Stomach (tissue), 8 donors: ENCODE measurements at regions not wholly inside any gene's neighbourhood (a gene's known extent, or its start where the extent isn't known, plus 50 kb on each side); places are given as distances from the start of the nearest gene placed in this dataset.
A peak's percentile ranks its signal among the peaks of the same experiment; 100 is the strongest.

Experiments
- DNase-seq, 2 donors: peaks; one replicate each; pipeline versions ENCODE4 v3.0.0 to v3.0.0-alpha.2; 2013 to 2019
- H3K27ac ChIP-seq, 5 donors: fragments of 200-600 bp in 4 of 5; sonication (generic) in 4 of 5; one replicate each; pipeline ENCODE4 v1.5.1; 2013 to 2019; ENCODE audit warnings: mild to moderate bottlenecking in 1 of 5, moderate library complexity in 1 of 5
- H3K27me3 ChIP-seq, 3 donors: fragments of 200-600 bp; sonication (generic); one replicate each; pipeline ENCODE4 v1.5.1; 2017 to 2019; ENCODE audit warnings: mixed run types in 1 of 3
- H3K36me3 ChIP-seq, 4 donors: fragments of 200-600 bp; sonication (generic); 1 replicate in 3 of 4; 2 replicates in 1 of 4; pipeline ENCODE4 v1.5.1; 2016 to 2019
- H3K4me1 ChIP-seq, 4 donors: fragments of 200-600 bp; sonication (generic); one replicate each; pipeline ENCODE4 v1.5.1; 2016 to 2019
- H3K4me3 ChIP-seq, 4 donors: fragments of 200-600 bp; sonication (generic) in 3 of 4; one replicate each; pipeline ENCODE4 v1.5.1; 2016 to 2019; ENCODE audit warnings: mild to moderate bottlenecking in 1 of 4
- H3K9me3 ChIP-seq, 4 donors: fragments of 200-600 bp; sonication (generic); one replicate each; pipeline ENCODE4 v1.5.1; 2016 to 2019
- EP300 ChIP-seq: sonication (generic); formaldehyde crosslinking; IDR thresholded peaks from one replicate; pipeline ENCODE4 v1.6.1; 2017; ENCODE audit warnings: antibody characterized with exemption
- POLR2A ChIP-seq, 4 donors: fragments of 450-650 bp; IDR thresholded peaks; one replicate each; pipeline ENCODE4 v1.6.1; 2016; ENCODE audit warnings: antibody characterized with exemption in 4 of 4, control low read depth in 2 of 4, mild to moderate bottlenecking in 1 of 4, moderate library complexity in 1 of 4
- POLR2AphosphoS5 ChIP-seq, 3 donors: sonication (generic); formaldehyde crosslinking; IDR thresholded peaks; one replicate each; pipeline ENCODE4 v1.6.1; 2016; ENCODE audit warnings: antibody characterized with exemption in 3 of 3
- WGBS, 5 donors: extraction: QIAGEN DNeasy Blood & Tissue Kit in 3 of 5; methylation state at CpG; one replicate each; pipeline versions ENCODE4 v1.1.5 to v1.1.7; 2013 to 2018; 5-methylcytosine and 5-hydroxymethylcytosine counted together
- intact Hi-C: fragments of 100-400 bp; cut with DNase I; formaldehyde crosslinking; loops from one replicate; pipeline ENCODE4 v1.15.1; 2023; ENCODE audit warnings: low total_unique reads
- TF ChIP-seq, protein P1 (sequence below), 7 experiments: fragments of 450-650 bp in 4 of 7; fragments of 200-600 bp in 3 of 7; sonication (generic) in 3 of 7; IDR thresholded peaks; one replicate each; pipeline ENCODE4 v1.5.1; 2016 to 2019; ENCODE audit warnings: antibody characterized with exemption in 7 of 7, control low read depth in 2 of 7, mild to moderate bottlenecking in 1 of 7
- donor health status: healthy with polysubstance abuse.
- donor health status: Bipolar disorder and iron deficiency.
- donor health status: healthy.

DNA sequence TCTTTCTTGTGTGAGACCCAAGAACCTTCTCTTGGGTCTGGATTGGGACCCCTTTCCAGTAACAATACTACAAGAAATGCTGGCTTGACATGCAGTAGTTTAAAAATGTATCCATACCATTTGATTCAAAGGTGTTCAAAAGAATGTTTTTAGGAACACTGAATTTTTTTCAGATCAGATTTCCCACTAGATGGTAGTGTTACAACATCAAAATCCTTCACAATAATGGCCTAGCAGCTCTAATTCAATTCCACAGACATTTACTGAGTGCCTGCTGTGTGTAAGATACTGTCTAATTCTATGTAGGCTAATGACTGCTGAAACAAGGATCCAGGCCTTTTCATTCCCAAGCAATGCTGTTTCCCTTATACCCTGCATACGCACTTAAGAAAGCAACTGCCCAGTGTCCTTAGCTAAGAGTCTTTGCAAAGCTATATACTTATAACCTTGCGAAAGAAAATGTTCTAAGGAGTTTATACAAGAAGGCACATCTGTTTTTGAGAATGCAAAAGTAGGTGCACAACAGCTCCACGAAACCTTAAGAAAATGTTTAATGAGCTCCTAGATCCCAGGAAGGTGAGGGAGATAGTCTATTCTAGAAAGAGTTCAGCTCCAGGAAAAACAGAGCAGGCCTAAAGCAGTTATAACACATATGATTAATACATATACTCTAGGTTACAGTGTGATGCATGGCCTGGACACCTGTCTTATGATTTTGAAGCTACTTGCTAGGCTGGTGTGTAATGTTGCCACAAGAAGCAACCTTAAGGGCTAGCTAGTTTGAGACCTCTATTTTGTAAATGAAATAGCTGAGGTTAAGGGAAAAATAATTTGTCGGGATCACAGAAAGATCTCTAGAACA lies 50.9 kb upstream of the PKP2 start:
- 73 to 91% (median 88%) methylated on average over 4 of the region's 4 CpGs for WGBS, 5 donors
- H3K27ac ChIP-seq = no peak overlapping the region
- no peaks in the 10 kb centered on the region for H3K4me1 ChIP-seq
- TF ChIP-seq POLR2A (IDR thresholded peaks at IDR 0.05) (no peak), POLR2AphosphoS5 (IDR thresholded peaks at IDR 0.05) (no peak), EP300 (no peak)
- TF ChIP-seq, protein P1, sequence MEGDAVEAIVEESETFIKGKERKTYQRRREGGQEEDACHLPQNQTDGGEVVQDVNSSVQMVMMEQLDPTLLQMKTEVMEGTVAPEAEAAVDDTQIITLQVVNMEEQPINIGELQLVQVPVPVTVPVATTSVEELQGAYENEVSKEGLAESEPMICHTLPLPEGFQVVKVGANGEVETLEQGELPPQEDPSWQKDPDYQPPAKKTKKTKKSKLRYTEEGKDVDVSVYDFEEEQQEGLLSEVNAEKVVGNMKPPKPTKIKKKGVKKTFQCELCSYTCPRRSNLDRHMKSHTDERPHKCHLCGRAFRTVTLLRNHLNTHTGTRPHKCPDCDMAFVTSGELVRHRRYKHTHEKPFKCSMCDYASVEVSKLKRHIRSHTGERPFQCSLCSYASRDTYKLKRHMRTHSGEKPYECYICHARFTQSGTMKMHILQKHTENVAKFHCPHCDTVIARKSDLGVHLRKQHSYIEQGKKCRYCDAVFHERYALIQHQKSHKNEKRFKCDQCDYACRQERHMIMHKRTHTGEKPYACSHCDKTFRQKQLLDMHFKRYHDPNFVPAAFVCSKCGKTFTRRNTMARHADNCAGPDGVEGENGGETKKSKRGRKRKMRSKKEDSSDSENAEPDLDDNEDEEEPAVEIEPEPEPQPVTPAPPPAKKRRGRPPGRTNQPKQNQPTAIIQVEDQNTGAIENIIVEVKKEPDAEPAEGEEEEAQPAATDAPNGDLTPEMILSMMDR (IDR thresholded peaks at IDR 0.05) = no peak
- peak in 1 of 2 donors; percentile 67 for DNase-seq
- no peaks in the 10 kb centered on the region for H3K27me3 ChIP-seq
- no peaks in the 10 kb centered on the region for H3K9me3 ChIP-seq
- no peak overlapping the region for H3K4me3 ChIP-seq
- no peaks in the 10 kb centered on the region for H3K36me3 ChIP-seq
- intact Hi-C loops = no loop called here

DNA sequence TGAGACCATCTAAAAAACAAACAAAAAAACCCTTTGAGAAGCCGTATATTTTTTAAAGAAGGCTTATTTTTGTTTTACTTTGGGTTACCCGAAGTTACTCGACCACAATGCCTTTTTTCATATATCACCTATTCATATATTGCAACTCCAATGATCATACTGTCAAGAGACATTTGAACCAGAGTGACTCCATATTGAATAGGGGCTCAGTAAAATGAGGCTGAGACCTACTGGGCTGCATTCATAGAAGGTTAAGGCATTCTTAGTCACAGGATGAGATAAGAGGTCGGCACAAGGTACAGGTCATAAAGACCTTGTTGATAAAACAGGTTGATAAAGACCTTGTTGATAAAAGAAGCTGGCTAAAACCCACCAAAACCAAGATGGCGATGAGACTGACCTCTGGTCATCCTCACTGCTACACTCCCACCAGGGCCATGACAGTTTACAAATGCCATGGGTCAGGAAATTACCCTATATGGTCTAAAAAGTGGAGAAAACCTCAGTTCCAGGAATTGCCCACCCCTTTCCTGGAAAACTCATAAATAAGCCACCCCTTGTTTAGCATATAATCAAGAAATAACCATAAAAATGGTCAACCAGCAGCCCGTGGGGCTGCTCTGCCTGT lies 50.0 kb upstream of the PKP2 start:
- no peaks in the 10 kb centered on the region for H3K4me1 ChIP-seq
- DNase-seq = no peak
- no peaks in the 10 kb centered on the region for H3K9me3 ChIP-seq
- H3K27me3 ChIP-seq = no peaks in the 10 kb centered on the region
- intact Hi-C loops = no loop called here
- H3K27ac ChIP-seq = no peak overlapping the region
- WGBS, 5 donors = 54 to 66% (median 58%) methylated on average over 6 of the region's 6 CpGs
- no peaks in the 10 kb centered on the region for H3K36me3 ChIP-seq
- no peak overlapping the region for H3K4me3 ChIP-seq
- no peak for TF ChIP-seq EP300
- TF ChIP-seq, protein P1 (IDR thresholded peaks at IDR 0.05) = no peak
- no peak for TF ChIP-seq POLR2AphosphoS5 (IDR thresholded peaks at IDR 0.05)
- TF ChIP-seq POLR2A (IDR thresholded peaks at IDR 0.05) = no peak
